GM12875 (cell line): ENCODE measurements at regions not wholly inside any gene's neighbourhood (a gene's known extent, or its start where the extent isn't known, plus 50 kb on each side); places are given as distances from the start of the nearest gene placed in this dataset.
"Not testable (repeated sequence)": the region's sequence is repeated elsewhere in the genome, so short reads cannot be mapped to it uniquely, and the experiment has no call there.

Experiments used
- H3K4me3 ChIP-seq: one replicate; pipeline ENCODE4 v1.5.1; 2011; ENCODE audit warnings: low read depth, low read length, control low read depth
- CTCF ChIP-seq: IDR thresholded peaks from 2 replicates; pipeline ENCODE4 v1.5.1; 2011; ENCODE audit warnings: low read depth, mild to moderate bottlenecking, control low read depth, inconsistent platforms, low read length, moderate library complexity, borderline replicate concordance; ENCODE audit not compliant: insufficient read depth

- H3K4me3 ChIP-seq: no peak overlapping the region
- no peak for TF ChIP-seq CTCF
Observed at GRCh38 chr4:117135634-117136354, 50.4 kb upstream of the TRAM1L1 start.

- no peak for TF ChIP-seq CTCF
- no peak overlapping the region for H3K4me3 ChIP-seq
Observed at GRCh38 chr4:117137145-117137544, 51.8 kb upstream of the TRAM1L1 start.

GRCh38 chr4:117138732-117139131 lies 53.4 kb upstream of the TRAM1L1 start:
- H3K4me3 ChIP-seq: not testable (repeated sequence)

GRCh38 chr4:117154251-117154650 lies 68.9 kb upstream of the TRAM1L1 start:
- TF ChIP-seq CTCF: no peak
- no peak overlapping the region for H3K4me3 ChIP-seq

- H3K4me3 ChIP-seq: no peak overlapping the region
- TF ChIP-seq CTCF: no peak
Observed at GRCh38 chr4:117156806-117157205, 71.4 kb upstream of the TRAM1L1 start.

- TF ChIP-seq CTCF: no peak
- H3K4me3 ChIP-seq: no peak overlapping the region
Observed at GRCh38 chr4:117157360-117157759, 72.0 kb upstream of the TRAM1L1 start.

GRCh38 chr4:117162976-117163375 lies 77.6 kb upstream of the TRAM1L1 start:
- no peak for TF ChIP-seq CTCF
- no peak overlapping the region for H3K4me3 ChIP-seq

GRCh38 chr4:117164338-117164737 lies 79.0 kb upstream of the TRAM1L1 start:
- TF ChIP-seq CTCF: no peak
- H3K4me3 ChIP-seq: no peak overlapping the region

- H3K4me3 ChIP-seq: not testable (repeated sequence)
Observed at GRCh38 chr4:117175369-117175768, 90.0 kb upstream of the TRAM1L1 start.
